GM12878 (cell line): ENCODE measurements at regions not wholly inside any gene's neighbourhood (a gene's known extent, or its start where the extent isn't known, plus 50 kb on each side); places are given as distances from the start of the nearest gene placed in this dataset.

Experiments
- ATAC-seq: fragments of 200-7000 bp; cut with Tn5 transposase; 3 replicates; pipeline ENCODE4 v1.9.1; 2020; ENCODE audit warnings: mild to moderate bottlenecking, moderate library complexity
- BruUV-seq: library from RNA; stranded (reverse); fragments of 400-500 nt; replicated peaks from 2 replicates; lab custom pipeline; 2021; lab: Mats Ljungman, UMichigan
- CTCF ChIA-PET: fragments of 300-600 bp; sonication (Branson Sonifier 250); formaldehyde crosslinking; extraction: SDS; loops from one replicate; lab custom pipeline; 2021; ENCODE audit warnings: inconsistent platforms; lab: Yijun Ruan, JAX
- POLR2A ChIA-PET: fragments of 350-600 bp; formaldehyde crosslinking; extraction: SDS; loops from one replicate; lab custom pipeline; 2021; ENCODE audit warnings: inconsistent platforms; lab: Charles Lee
- RAD21 ChIA-PET: fragments of 300-600 bp; sonication (Branson Sonifier 250); formaldehyde crosslinking; loops from one replicate; lab custom pipeline; 2023; ENCODE audit warnings: antibody characterized with exemption; ENCODE audit not compliant: unreplicated experiment; lab: Charles Lee
- SMC1A ChIA-PET: fragments of 300-600 bp; sonication (Branson Sonifier 250); formaldehyde crosslinking; loops from one replicate; lab custom pipeline; 2023; ENCODE audit not compliant: unreplicated experiment, uncharacterized antibody; lab: Charles Lee
- DNase-seq: peaks from one replicate; pipeline ENCODE4 v3.0.0-alpha.2; 2011; ENCODE audit warnings: low read depth, low spot score
- FAIRE-seq: peaks from 3 replicates; lab custom pipeline; 2011; peaks lifted over from hg19 to GRCh38; lab: Jason Lieb, UNC
- H2AFZ ChIP-seq: 2 replicates; pipeline ENCODE4 v1.6.0; 2011; ENCODE audit warnings: low read depth, low read length, control low read depth; ENCODE audit not compliant: control insufficient read depth
- H3K27ac ChIP-seq: 2 replicates; pipeline ENCODE4 v1.5.1; 2011; ENCODE audit warnings: control low read depth; ENCODE audit not compliant: control insufficient read depth, insufficient read depth
- H3K27me3 ChIP-seq, 2 experiments: replicated peaks in 1 of 2; 2 replicates each; pipeline versions ENCODE4 v1.6.0 to v1.6.1; 2011; ENCODE audit warnings: low read length in 1 of 2; ENCODE audit not compliant: control insufficient read depth in 2 of 2, insufficient read depth in 2 of 2
- H3K36me3 ChIP-seq, 2 experiments: 2 replicates each; pipeline ENCODE4 v1.5.1; 2011; ENCODE audit warnings: low read length in 1 of 2; ENCODE audit not compliant: control insufficient read depth in 2 of 2, insufficient read depth in 2 of 2
- H3K4me1 ChIP-seq: 2 replicates; pipeline ENCODE4 v1.6.1; 2011; ENCODE audit warnings: mild to moderate bottlenecking, low read length, moderate library complexity, mixed read lengths; ENCODE audit not compliant: control insufficient read depth, insufficient read depth
- H3K4me2 ChIP-seq: 2 replicates; pipeline ENCODE4 v1.6.0; 2011; ENCODE audit warnings: control low read depth; ENCODE audit not compliant: control insufficient read depth, insufficient read depth
- H3K4me3 ChIP-seq: fragments of 200-600 bp; sonication (generic); 2 replicates; pipeline ENCODE4 v1.5.1; 2016
- H3K79me2 ChIP-seq: 2 replicates; pipeline ENCODE4 v1.6.0; 2011; ENCODE audit warnings: low read length; ENCODE audit not compliant: control insufficient read depth, insufficient read depth
- H3K9ac ChIP-seq: 2 replicates; pipeline ENCODE4 v1.8.0; 2011; ENCODE audit warnings: low read length, control low read depth, mixed read lengths; ENCODE audit not compliant: control insufficient read depth, insufficient read depth
- H3K9me3 ChIP-seq: replicated peaks from 3 replicates; pipeline ENCODE4 v1.5.1; 2011; ENCODE audit warnings: mild to moderate bottlenecking, low read length; ENCODE audit not compliant: control insufficient read depth, insufficient read depth
- H4K20me1 ChIP-seq: 2 replicates; pipeline ENCODE4 v1.6.0; 2011; ENCODE audit not compliant: control insufficient read depth, insufficient read depth
- ATF7 ChIP-seq: fragments of 450-650 bp; IDR thresholded peaks from 2 replicates; pipeline ENCODE4 v1.6.1; 2016; ENCODE audit warnings: low read depth, mild to moderate bottlenecking
- CBX5 ChIP-seq: sonication (generic); IDR thresholded peaks from 2 replicates; pipeline ENCODE4 v1.6.1; 2016; ENCODE audit warnings: low read depth, moderate library complexity, mild to moderate bottlenecking, inconsistent platforms
- CREM ChIP-seq: IDR thresholded peaks from 2 replicates; pipeline ENCODE4 v1.6.1; 2014; ENCODE audit warnings: antibody characterized with exemption, low read depth
- ETV6 ChIP-seq, 2 experiments: fragments of 450-650 bp in 1 of 2; IDR thresholded peaks in 1 of 2; conservative IDR thresholded peaks in 1 of 2; 2 replicates each; pipeline ENCODE4 v1.6.1; 2014; ENCODE audit warnings: antibody characterized with exemption in 1 of 2, borderline replicate concordance in 1 of 2, low read depth in 1 of 2, mild to moderate bottlenecking in 1 of 2, moderate library complexity in 1 of 2
- FOXM1 ChIP-seq: IDR thresholded peaks from 2 replicates; pipeline ENCODE4 v1.6.1; 2012; ENCODE audit warnings: low read depth, mild to moderate bottlenecking, inconsistent platforms, low read length, moderate library complexity
- HDAC6 ChIP-seq: fragments of 200-600 bp; sonication (generic); IDR thresholded peaks from one replicate; pipeline ENCODE4 v1.8.0; 2017; ENCODE audit warnings: antibody characterized with exemption; ENCODE audit not compliant: unreplicated experiment
- IRF4 ChIP-seq: IDR thresholded peaks from 2 replicates; pipeline ENCODE4 v1.6.1; 2011; ENCODE audit warnings: low read depth, low read length
- PAX5 ChIP-seq: IDR thresholded peaks from 2 replicates; pipeline ENCODE4 v1.6.1; 2011; ENCODE audit warnings: low read depth, low read length, borderline replicate concordance
- SMAD1 ChIP-seq: fragments of 450-650 bp; IDR thresholded peaks from 2 replicates; pipeline ENCODE4 v1.6.1; 2018; ENCODE audit warnings: mild to moderate bottlenecking, low read depth; ENCODE audit not compliant: partially characterized antibody
- TCF3 ChIP-seq: IDR thresholded peaks from 2 replicates; pipeline ENCODE4 v1.6.1; 2012; ENCODE audit warnings: low read depth, mild to moderate bottlenecking, low read length, borderline replicate concordance; ENCODE audit not compliant: insufficient read depth
- ZNF24 ChIP-seq: fragments of 450-650 bp; IDR thresholded peaks from 2 replicates; pipeline ENCODE4 v1.6.1; 2017; ENCODE audit warnings: antibody characterized with exemption, mild to moderate bottlenecking
- WGBS: methylation state at CpG from one replicate; pipeline ENCODE4 v1.1.6; 2016; ENCODE audit warnings: low lambda C conversion rate; ENCODE audit not compliant: insufficient replicate concordance, insufficient coverage; ENCODE audit errors: missing lambda C conversion rate; 5-methylcytosine and 5-hydroxymethylcytosine counted together
- in situ Hi-C: fragments of 300-500 bp; cut with MboI; formaldehyde crosslinking; loops from 9 replicates; pipeline ENCODE4 v1.14.3; 2018; ENCODE audit warnings: mixed read lengths
- intact Hi-C: fragments of 100-400 bp; cut with micrococcal nuclease; formaldehyde crosslinking; loops from one replicate; pipeline ENCODE4 v1.14.2; 2022; ENCODE audit not compliant: unreplicated experiment
- TF ChIP-seq, protein P1 (sequence below): IDR thresholded peaks from 2 replicates; pipeline ENCODE4 v1.6.1; 2011; ENCODE audit warnings: low read depth, low read length, improper control_type of control experiment, borderline replicate concordance
- TF ChIP-seq, protein P2 (sequence below): fragments of 450-650 bp; IDR thresholded peaks from 2 replicates; pipeline ENCODE4 v1.6.1; 2017; ENCODE audit warnings: low read depth, mild to moderate bottlenecking, moderate library complexity
- TF ChIP-seq, protein P3 (sequence below): fragments of 450-650 bp; IDR thresholded peaks from 2 replicates; pipeline ENCODE4 v1.6.1; 2018; ENCODE audit warnings: mild to moderate bottlenecking, low read depth, moderate library complexity; ENCODE audit not compliant: partially characterized antibody
- TF ChIP-seq, protein P4 (sequence below): IDR thresholded peaks from 2 replicates; pipeline ENCODE4 v1.6.1; 2012; ENCODE audit warnings: low read length, inconsistent platforms

DNA sequence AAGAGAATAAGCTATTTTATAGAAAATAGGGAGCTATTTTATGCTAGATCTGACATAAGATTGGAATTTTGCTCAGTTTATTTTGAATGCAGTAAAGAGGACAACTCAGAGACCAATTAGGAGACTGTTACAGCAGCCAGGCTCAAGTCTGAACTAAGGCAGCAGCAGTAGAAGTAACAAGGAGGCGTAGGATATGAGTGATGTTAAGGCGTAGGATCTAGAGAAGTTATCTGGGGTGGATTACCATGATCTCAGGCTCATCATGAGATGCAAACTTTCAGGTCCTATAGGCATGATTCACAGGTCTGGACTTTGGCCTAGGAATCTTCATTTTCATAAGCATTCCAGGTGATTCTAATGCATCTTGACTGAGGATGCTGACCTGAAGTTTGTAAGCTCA is 108.9 kb upstream of the BLID start:
- intact Hi-C loops = no loop called here
- 15% methylated on average over 2 of the region's 2 CpGs for WGBS
- H3K9ac ChIP-seq = no peak overlapping the region
- H3K4me2 ChIP-seq = no peak overlapping the region
- H3K9me3 ChIP-seq = no peaks in the 10 kb centered on the region
- H3K79me2 ChIP-seq = no peaks in the 10 kb centered on the region
- POLR2A ChIA-PET = no interaction called here
- H3K36me3 ChIP-seq = no peaks in the 10 kb centered on the region
- no peak overlapping the region for H3K4me3 ChIP-seq
- FAIRE-seq (no peak), ATAC-seq (no peak), DNase-seq (no peak)
- SMC1A ChIA-PET = interaction anchor here (1.3 kb wide), 1 partner anchor 21 kb away, joined by 3 read pairs; no protein-coding TSS in a partner anchor
- no peak overlapping the region for H3K27ac ChIP-seq
- CTCF ChIA-PET = interaction anchor here (0.6 to 4.7 kb wide), 2 partner anchors 9 to 281 kb away, joined by 3 to 22 read pairs; no protein-coding TSS in a partner anchor
- in situ Hi-C loops = no loop called here
- H4K20me1 ChIP-seq = no peaks in the 10 kb centered on the region
- RAD21 ChIA-PET = no interaction called here
- no TSS peak for BruUV-seq
- 0 out of 4 replicates have a peak, but pooled peaks cover 0 to 4% of the 10 kb centered on the region in 2 experiments for H3K27me3 ChIP-seq
- no peaks in the 10 kb centered on the region for H3K4me1 ChIP-seq
- H2AFZ ChIP-seq = no peak overlapping the region
- TF ChIP-seq, protein P1, sequence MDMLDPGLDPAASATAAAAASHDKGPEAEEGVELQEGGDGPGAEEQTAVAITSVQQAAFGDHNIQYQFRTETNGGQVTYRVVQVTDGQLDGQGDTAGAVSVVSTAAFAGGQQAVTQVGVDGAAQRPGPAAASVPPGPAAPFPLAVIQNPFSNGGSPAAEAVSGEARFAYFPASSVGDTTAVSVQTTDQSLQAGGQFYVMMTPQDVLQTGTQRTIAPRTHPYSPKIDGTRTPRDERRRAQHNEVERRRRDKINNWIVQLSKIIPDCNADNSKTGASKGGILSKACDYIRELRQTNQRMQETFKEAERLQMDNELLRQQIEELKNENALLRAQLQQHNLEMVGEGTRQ = no peak
- TF ChIP-seq SMAD1 = no peak
- TF ChIP-seq PAX5 = no peak
- no peak for TF ChIP-seq TCF3
- no peak for TF ChIP-seq FOXM1
- no peak for TF ChIP-seq IRF4
- TF ChIP-seq HDAC6 = no peak
- no peak for TF ChIP-seq CBX5
- TF ChIP-seq, protein P2, sequence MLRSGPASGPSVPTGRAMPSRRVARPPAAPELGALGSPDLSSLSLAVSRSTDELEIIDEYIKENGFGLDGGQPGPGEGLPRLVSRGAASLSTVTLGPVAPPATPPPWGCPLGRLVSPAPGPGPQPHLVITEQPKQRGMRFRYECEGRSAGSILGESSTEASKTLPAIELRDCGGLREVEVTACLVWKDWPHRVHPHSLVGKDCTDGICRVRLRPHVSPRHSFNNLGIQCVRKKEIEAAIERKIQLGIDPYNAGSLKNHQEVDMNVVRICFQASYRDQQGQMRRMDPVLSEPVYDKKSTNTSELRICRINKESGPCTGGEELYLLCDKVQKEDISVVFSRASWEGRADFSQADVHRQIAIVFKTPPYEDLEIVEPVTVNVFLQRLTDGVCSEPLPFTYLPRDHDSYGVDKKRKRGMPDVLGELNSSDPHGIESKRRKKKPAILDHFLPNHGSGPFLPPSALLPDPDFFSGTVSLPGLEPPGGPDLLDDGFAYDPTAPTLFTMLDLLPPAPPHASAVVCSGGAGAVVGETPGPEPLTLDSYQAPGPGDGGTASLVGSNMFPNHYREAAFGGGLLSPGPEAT = no peak
- TF ChIP-seq ZNF24 = no peak
- TF ChIP-seq, protein P3, sequence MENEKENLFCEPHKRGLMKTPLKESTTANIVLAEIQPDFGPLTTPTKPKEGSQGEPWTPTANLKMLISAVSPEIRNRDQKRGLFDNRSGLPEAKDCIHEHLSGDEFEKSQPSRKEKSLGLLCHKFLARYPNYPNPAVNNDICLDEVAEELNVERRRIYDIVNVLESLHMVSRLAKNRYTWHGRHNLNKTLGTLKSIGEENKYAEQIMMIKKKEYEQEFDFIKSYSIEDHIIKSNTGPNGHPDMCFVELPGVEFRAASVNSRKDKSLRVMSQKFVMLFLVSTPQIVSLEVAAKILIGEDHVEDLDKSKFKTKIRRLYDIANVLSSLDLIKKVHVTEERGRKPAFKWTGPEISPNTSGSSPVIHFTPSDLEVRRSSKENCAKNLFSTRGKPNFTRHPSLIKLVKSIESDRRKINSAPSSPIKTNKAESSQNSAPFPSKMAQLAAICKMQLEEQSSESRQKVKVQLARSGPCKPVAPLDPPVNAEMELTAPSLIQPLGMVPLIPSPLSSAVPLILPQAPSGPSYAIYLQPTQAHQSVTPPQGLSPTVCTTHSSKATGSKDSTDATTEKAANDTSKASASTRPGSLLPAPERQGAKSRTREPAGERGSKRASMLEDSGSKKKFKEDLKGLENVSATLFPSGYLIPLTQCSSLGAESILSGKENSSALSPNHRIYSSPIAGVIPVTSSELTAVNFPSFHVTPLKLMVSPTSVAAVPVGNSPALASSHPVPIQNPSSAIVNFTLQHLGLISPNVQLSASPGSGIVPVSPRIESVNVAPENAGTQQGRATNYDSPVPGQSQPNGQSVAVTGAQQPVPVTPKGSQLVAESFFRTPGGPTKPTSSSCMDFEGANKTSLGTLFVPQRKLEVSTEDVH = no peak
- TF ChIP-seq ATF7 = no peak
- no peak for TF ChIP-seq ETV6 (conservative IDR thresholded peaks at IDR 0.05 in 1 of 2, IDR thresholded peaks at IDR 0.05 in 1 of 2; ENCODE audit: borderline replicate concordance in 1 of 2, low read depth in 1 of 2)
- TF ChIP-seq, protein P4, sequence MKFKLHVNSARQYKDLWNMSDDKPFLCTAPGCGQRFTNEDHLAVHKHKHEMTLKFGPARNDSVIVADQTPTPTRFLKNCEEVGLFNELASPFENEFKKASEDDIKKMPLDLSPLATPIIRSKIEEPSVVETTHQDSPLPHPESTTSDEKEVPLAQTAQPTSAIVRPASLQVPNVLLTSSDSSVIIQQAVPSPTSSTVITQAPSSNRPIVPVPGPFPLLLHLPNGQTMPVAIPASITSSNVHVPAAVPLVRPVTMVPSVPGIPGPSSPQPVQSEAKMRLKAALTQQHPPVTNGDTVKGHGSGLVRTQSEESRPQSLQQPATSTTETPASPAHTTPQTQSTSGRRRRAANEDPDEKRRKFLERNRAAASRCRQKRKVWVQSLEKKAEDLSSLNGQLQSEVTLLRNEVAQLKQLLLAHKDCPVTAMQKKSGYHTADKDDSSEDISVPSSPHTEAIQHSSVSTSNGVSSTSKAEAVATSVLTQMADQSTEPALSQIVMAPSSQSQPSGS = no peak
- no peak for TF ChIP-seq CREM
